Loucy (cell line): ENCODE measurements at regions not wholly inside any gene's neighbourhood (a gene's known extent, or its start where the extent isn't known, plus 50 kb on each side); places are given as distances from the start of the nearest gene placed in this dataset.

Source experiments
- H2AFZ ChIP-seq: fragments of 200-600 bp; sonication (generic); 2 replicates; pipeline ENCODE4 v1.6.0; 2016; ENCODE audit warnings: antibody characterized with exemption, mild to moderate bottlenecking, low read length, moderate library complexity
- H3F3A ChIP-seq: fragments of 200-600 bp; 2 replicates; pipeline ENCODE4 v1.6.0; 2016; ENCODE audit warnings: antibody characterized with exemption, low read depth, mild to moderate bottlenecking
- H3K27me3 ChIP-seq: fragments of 200-600 bp; sonication (generic); 2 replicates; pipeline ENCODE4 v1.6.1; 2014; ENCODE audit warnings: low read length, mild to moderate bottlenecking; ENCODE audit not compliant: insufficient read depth, poor library complexity, severe bottlenecking
- H3K36me3 ChIP-seq: fragments of 200-600 bp; sonication (generic); 2 replicates; pipeline ENCODE4 v1.6.1; 2016; ENCODE audit warnings: low read length; ENCODE audit not compliant: insufficient read depth
- H3K4me1 ChIP-seq: fragments of 200-600 bp; sonication (generic); 2 replicates; pipeline ENCODE4 v1.5.1; 2014; ENCODE audit warnings: low read length, mild to moderate bottlenecking; ENCODE audit not compliant: insufficient read depth, poor library complexity, severe bottlenecking
- H3K4me2 ChIP-seq: fragments of 200-600 bp; sonication (generic); 2 replicates; pipeline ENCODE4 v1.6.0; 2014; ENCODE audit warnings: antibody characterized with exemption, low read length, low read depth, mild to moderate bottlenecking; ENCODE audit not compliant: poor library complexity, severe bottlenecking
- H3K4me3 ChIP-seq: fragments of 200-600 bp; sonication (generic); 2 replicates; pipeline ENCODE4 v1.5.1; 2014; ENCODE audit warnings: low read length, mild to moderate bottlenecking, mixed read lengths; ENCODE audit not compliant: poor library complexity, severe bottlenecking
- H3K79me2 ChIP-seq: fragments of 200-600 bp; sonication (generic); 2 replicates; pipeline ENCODE4 v1.6.1; 2014; ENCODE audit warnings: low read length; ENCODE audit not compliant: insufficient read depth
- H3K9ac ChIP-seq: fragments of 200-600 bp; sonication (generic); 2 replicates; pipeline ENCODE4 v1.6.0; 2014; ENCODE audit warnings: mild to moderate bottlenecking, low read depth, low read length, moderate library complexity; ENCODE audit not compliant: poor library complexity, severe bottlenecking
- H3K9me2 ChIP-seq: fragments of 200-600 bp; sonication (generic); replicated peaks from 2 replicates; pipeline ENCODE4 v1.6.1; 2016; ENCODE audit warnings: low read depth, low read length, mixed read lengths
- H3K9me3 ChIP-seq: fragments of 200-600 bp; sonication (generic); 2 replicates; pipeline ENCODE4 v1.6.1; 2014; ENCODE audit warnings: mild to moderate bottlenecking, antibody characterized with exemption, low read length, low read depth; ENCODE audit not compliant: insufficient read depth
- H4K20me1 ChIP-seq: fragments of 200-600 bp; sonication (generic); 2 replicates; pipeline ENCODE4 v1.6.0; 2014; ENCODE audit warnings: antibody characterized with exemption, low read length, mild to moderate bottlenecking; ENCODE audit not compliant: insufficient read depth, poor library complexity, severe bottlenecking
- CTCF ChIP-seq: fragments of 200-600 bp; sonication (generic); conservative IDR thresholded peaks from 2 replicates; pipeline ENCODE4 v1.5.1; 2014; ENCODE audit warnings: mild to moderate bottlenecking, antibody characterized with exemption, low read length
- EZH2phosphoT487 ChIP-seq: fragments of 200-600 bp; IDR thresholded peaks from 2 replicates; pipeline ENCODE4 v1.6.1; 2018; ENCODE audit warnings: antibody characterized with exemption, mild to moderate bottlenecking, moderate library complexity, borderline replicate concordance

GRCh38 chr4:171629737-171630136 is 183.5 kb upstream of the GALNTL6 start:
- Histone ChIP-seq H3K4me1 (peaks cover 6% of the 10 kb centered on the region), H3K9ac (no peak overlapping the region), H3K27me3 (no peaks in the 10 kb centered on the region), H3K4me2 (no peak overlapping the region), H3K9me3 (no peaks in the 10 kb centered on the region), H3K4me3 (no peak overlapping the region), H3K36me3 (no peaks in the 10 kb centered on the region), H3F3A (no peaks in the 10 kb centered on the region), H3K79me2 (no peaks in the 10 kb centered on the region), H4K20me1 (no peaks in the 10 kb centered on the region), H2AFZ (no peak overlapping the region), H3K9me2 (no peaks in the 10 kb centered on the region)
- TF ChIP-seq CTCF, result no peak; the same call in 1 of the 2 replicates
- TF ChIP-seq EZH2phosphoT487, result no peak

- H3K36me3 ChIP-seq, result no peaks in the 10 kb centered on the region
- no peaks in the 10 kb centered on the region for H3F3A ChIP-seq
- no peak overlapping the region for H2AFZ ChIP-seq
- no peak overlapping the region for H3K4me2 ChIP-seq
- H3K4me3 ChIP-seq, result no peak overlapping the region
- no peaks in the 10 kb centered on the region for H3K79me2 ChIP-seq
- H3K9me2 ChIP-seq, result no peaks in the 10 kb centered on the region
- no peaks in the 10 kb centered on the region for H3K27me3 ChIP-seq
- peaks cover 6% of the 10 kb centered on the region for H3K4me1 ChIP-seq
- H4K20me1 ChIP-seq, result no peaks in the 10 kb centered on the region
- no peak overlapping the region for H3K9ac ChIP-seq
- TF ChIP-seq CTCF, result no peak
- no peak for TF ChIP-seq EZH2phosphoT487
- no peaks in the 10 kb centered on the region for H3K9me3 ChIP-seq
Observed at GRCh38 chr4:171629182-171629581, 184.0 kb upstream of the GALNTL6 start.

GRCh38 chr4:171626554-171626953 is 186.7 kb upstream of the GALNTL6 start:
- Histone ChIP-seq H3K9me2 (no peaks in the 10 kb centered on the region), H3K4me3 (no peak overlapping the region), H2AFZ (no peak overlapping the region), H3K4me2 (no peak overlapping the region), H3K4me1 (peaks cover 10% of the 10 kb centered on the region), H3F3A (no peaks in the 10 kb centered on the region), H3K9ac (no peak overlapping the region), H4K20me1 (no peaks in the 10 kb centered on the region), H3K9me3 (no peaks in the 10 kb centered on the region), H3K36me3 (no peaks in the 10 kb centered on the region), H3K79me2 (no peaks in the 10 kb centered on the region), H3K27me3 (no peaks in the 10 kb centered on the region)
- TF ChIP-seq EZH2phosphoT487 (no peak), CTCF (no peak)
